Lung (tissue), 11 donors: ENCODE measurements at regions not wholly inside any gene's neighbourhood (a gene's known extent, or its start where the extent isn't known, plus 50 kb on each side); places are given as distances from the start of the nearest gene placed in this dataset.

Experiments
- ATAC-seq: fragments of 200-7000 bp; cut with Tn5 transposase; one replicate; pipeline ENCODE4 v1.9.1; 2020; ENCODE audit warnings: moderate number of reproducible peaks; ENCODE audit not compliant: insufficient read depth, low FRiP score
- DNase-seq, 3 donors: peaks; one replicate each; pipeline ENCODE4 v3.0.0-alpha.2; 2013 to 2017
- H3K27ac ChIP-seq, 2 donors: one replicate each; pipeline ENCODE4 v1.5.1; 2013; ENCODE audit warnings: mild to moderate bottlenecking in 2 of 2, moderate library complexity in 2 of 2, control low read depth in 1 of 2, inconsistent platforms in 1 of 2, low read depth in 1 of 2, low read length in 1 of 2
- H3K27me3 ChIP-seq, 3 donors: one replicate each; pipeline ENCODE4 v1.5.1; 2013; ENCODE audit warnings: low read length in 2 of 3; ENCODE audit not compliant: control insufficient read depth in 3 of 3, insufficient read depth in 3 of 3
- H3K36me3 ChIP-seq, 4 donors: one replicate each; pipeline ENCODE4 v1.5.1; 2013; ENCODE audit warnings: low read length in 4 of 4, mild to moderate bottlenecking in 1 of 4, moderate library complexity in 1 of 4; ENCODE audit not compliant: control insufficient read depth in 4 of 4, insufficient read depth in 4 of 4
- H3K4me1 ChIP-seq, 5 donors: one replicate each; pipeline ENCODE4 v1.5.1; 2013; ENCODE audit warnings: low read length in 5 of 5, mild to moderate bottlenecking in 2 of 5, moderate library complexity in 1 of 5; ENCODE audit not compliant: control insufficient read depth in 5 of 5, insufficient read depth in 5 of 5
- H3K4me3 ChIP-seq: one replicate; pipeline ENCODE4 v1.5.1; 2013; ENCODE audit warnings: mild to moderate bottlenecking, control low read depth, moderate library complexity
- H3K9ac ChIP-seq, 2 donors: one replicate each; pipeline ENCODE4 v1.5.1; 2013; ENCODE audit warnings: low read length in 2 of 2, control low read depth in 1 of 2; ENCODE audit not compliant: insufficient read depth in 1 of 2
- H3K9me3 ChIP-seq, 4 donors: one replicate each; pipeline ENCODE4 v1.5.1; 2013; ENCODE audit warnings: low read length in 3 of 4, mild to moderate bottlenecking in 1 of 4, moderate library complexity in 1 of 4; ENCODE audit not compliant: control insufficient read depth in 4 of 4, insufficient read depth in 3 of 4
- WGBS, 2 donors: extraction: QIAGEN DNeasy Blood & Tissue Kit; methylation state at CpG; one replicate each; pipeline ENCODE4 v1.1.7; 2013; 5-methylcytosine and 5-hydroxymethylcytosine counted together
- TF ChIP-seq, protein P1 (sequence below): IDR thresholded peaks from 2 replicates; pipeline ENCODE4 v1.5.1; 2012; ENCODE audit warnings: mild to moderate bottlenecking; ENCODE audit errors: control extremely low read depth, extremely low read depth
- donor health status: control.
- donor health status: control.
- donor health status: Bipolar disorder and iron deficiency.
- donor health status: healthy.
- donor health status: DM: yes; HTN: yes; CAD: no.

DNA sequence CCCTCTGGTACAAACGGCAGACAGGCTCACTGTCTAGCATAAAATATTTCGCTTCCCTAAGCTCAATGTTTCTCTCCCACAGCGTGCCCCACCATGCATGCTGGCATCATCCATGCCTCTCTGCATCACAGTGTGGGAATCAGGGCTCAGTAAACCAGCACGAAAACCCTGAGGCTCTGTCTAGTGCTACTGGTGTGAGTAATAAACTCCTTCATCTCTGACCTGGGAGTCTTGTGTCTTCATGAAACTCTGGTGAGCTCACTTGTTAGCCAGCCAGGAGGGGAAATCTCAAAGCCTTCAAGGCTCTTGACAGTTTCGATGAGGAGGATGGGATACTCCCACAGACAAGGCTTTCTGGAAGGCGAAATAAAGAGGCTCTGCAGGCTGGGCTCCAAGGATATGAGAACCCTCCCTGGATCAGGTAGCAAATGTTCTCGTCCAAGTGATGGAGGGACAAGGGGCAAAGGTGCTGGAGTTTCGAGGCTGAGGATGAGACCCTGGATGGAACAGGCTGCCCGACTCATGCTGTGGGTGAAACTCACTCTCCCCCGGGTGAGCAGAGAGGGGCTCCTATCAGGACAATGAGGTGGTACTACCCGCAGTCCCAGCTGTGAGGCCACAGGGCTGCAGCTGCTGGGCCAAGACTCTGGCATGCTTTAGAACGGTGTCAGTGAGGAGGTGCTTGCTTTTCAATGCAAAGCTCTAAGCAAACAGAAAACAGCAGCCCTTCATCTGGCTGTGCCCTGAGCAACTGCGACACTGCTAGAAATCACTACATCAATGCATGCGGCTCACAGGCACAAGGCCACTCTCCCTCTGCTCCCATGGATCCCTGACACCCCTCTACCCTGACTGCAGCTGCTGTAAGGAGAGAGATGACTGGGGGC lies 69.3 kb downstream of the SHANK2 start:
- Histone ChIP-seq H3K4me1 (no peaks in the 10 kb centered on the region), H3K9ac (no peak overlapping the region), H3K27me3 (no peaks in the 10 kb centered on the region), H3K27ac (no peak overlapping the region), H3K9me3 (peaks cover 0 to 2% (median 0%) of the 10 kb centered on the region in 4 donors), H3K4me3 (no peak overlapping the region), H3K36me3 (peaks cover 0 to 3% (median 0%) of the 10 kb centered on the region in 4 donors)
- TF ChIP-seq, protein P1, sequence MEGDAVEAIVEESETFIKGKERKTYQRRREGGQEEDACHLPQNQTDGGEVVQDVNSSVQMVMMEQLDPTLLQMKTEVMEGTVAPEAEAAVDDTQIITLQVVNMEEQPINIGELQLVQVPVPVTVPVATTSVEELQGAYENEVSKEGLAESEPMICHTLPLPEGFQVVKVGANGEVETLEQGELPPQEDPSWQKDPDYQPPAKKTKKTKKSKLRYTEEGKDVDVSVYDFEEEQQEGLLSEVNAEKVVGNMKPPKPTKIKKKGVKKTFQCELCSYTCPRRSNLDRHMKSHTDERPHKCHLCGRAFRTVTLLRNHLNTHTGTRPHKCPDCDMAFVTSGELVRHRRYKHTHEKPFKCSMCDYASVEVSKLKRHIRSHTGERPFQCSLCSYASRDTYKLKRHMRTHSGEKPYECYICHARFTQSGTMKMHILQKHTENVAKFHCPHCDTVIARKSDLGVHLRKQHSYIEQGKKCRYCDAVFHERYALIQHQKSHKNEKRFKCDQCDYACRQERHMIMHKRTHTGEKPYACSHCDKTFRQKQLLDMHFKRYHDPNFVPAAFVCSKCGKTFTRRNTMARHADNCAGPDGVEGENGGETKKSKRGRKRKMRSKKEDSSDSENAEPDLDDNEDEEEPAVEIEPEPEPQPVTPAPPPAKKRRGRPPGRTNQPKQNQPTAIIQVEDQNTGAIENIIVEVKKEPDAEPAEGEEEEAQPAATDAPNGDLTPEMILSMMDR, result no peak
- ATAC-seq, result no peak
- WGBS, 2 donors, result 87 to 92% methylated on average over 14 of the region's 14 CpGs
- no peak for DNase-seq

DNA sequence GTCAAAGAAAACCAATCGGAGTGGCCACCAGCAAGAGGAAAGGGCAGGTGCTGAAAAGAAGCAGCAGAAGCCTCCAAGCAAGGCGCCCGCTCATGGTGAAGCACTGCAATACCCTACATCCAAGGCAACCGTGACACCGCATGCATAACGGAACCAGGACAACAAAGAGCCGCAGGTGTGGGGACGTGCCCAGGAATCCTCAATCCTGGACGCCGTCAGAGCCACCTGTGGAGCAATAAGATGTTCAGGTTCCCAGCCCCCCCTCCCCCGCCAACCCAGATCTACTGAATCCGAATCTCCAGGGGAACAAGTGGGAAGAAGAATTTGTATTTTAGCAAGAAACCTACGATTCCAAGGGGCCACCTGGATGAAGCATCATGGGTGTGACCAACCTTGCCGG lies 70.8 kb downstream of the SHANK2 start:
- Histone ChIP-seq H3K27ac (no peak overlapping the region), H3K27me3 (no peaks in the 10 kb centered on the region), H3K9ac (no peak overlapping the region), H3K36me3 (peaks cover 0 to 3% (median 0%) of the 10 kb centered on the region in 4 donors), H3K4me1 (no peaks in the 10 kb centered on the region), H3K4me3 (no peak overlapping the region), H3K9me3 (peaks cover 0 to 3% (median 0%) of the 10 kb centered on the region in 4 donors)
- TF ChIP-seq, protein P1, result no peak
- WGBS, 2 donors, result 90 to 91% methylated on average over 14 of the region's 14 CpGs
- no peak for DNase-seq
- no peak for ATAC-seq

DNA sequence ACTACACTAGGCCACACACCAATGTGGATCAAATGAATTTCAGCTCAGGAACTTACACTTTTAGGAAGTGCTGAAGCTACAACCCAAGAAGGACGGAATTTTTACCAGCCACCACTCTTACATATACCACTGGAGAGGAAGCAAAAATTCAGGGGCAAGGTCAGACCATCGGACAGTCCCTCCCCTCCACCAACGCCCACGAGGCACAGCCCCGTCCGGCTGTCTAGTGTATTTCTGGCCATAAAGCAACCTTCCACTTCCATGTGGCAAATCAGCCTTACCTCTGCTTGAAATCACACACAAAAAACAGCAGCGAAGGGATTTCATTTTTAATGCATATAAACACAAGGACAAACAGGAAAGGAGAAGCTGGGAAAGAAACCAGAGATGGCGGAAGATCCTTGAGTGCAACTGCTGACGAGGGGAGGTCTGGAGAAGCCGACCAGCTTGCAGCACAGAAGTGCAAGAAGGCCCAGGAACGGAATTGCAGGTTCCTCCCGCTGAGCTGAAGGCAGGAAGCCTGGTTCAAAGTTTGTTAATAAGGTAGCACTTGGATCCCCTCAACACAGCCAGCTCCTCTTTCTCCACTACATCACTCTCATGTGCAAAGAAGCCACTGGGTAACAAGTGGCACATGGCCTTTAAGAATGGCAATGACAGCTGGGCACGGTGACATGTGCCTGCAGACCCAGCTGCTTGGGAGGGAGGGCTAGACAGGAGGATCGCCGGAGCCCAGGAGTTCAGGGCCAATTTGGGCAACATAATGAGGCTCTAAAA lies 71.5 kb downstream of the SHANK2 start:
- DNase-seq (no peak), ATAC-seq (no peak)
- Histone ChIP-seq H3K9ac (no peak overlapping the region), H3K27me3 (no peaks in the 10 kb centered on the region), H3K9me3 (peaks cover 0 to 3% (median 0%) of the 10 kb centered on the region in 4 donors), H3K4me1 (no peaks in the 10 kb centered on the region), H3K27ac (no peak overlapping the region), H3K4me3 (no peak overlapping the region), H3K36me3 (peaks cover 0 to 3% (median 0%) of the 10 kb centered on the region in 4 donors)
- TF ChIP-seq, protein P1, result no peak
- 50 to 63% methylated on average over 15 of the region's 15 CpGs for WGBS, 2 donors
